ENCODE measurements at regions not wholly inside any gene's neighbourhood (a gene's known extent, or its start where the extent isn't known, plus 50 kb on each side); places are given as distances from the start of the nearest gene placed in this dataset.

GRCh38 chr2:74766780-74767179 lies 67.1 kb upstream of the HK2 start:
- 93% methylated on average over 3 of the region's 3 CpGs for WGBS (ENCODE audit: low lambda C conversion rate, missing lambda C conversion rate)
- no peaks in the 10 kb centered on the region for H3K27me3 ChIP-seq

GRCh38 chr2:74767618-74768017 lies 66.3 kb upstream of the HK2 start:
- DNase-seq (ENCODE audit: low spot score): no peak
- Histone ChIP-seq H3K9me3 (ENCODE audit: low read depth) (no peaks in the 10 kb centered on the region), H3K4me1 (ENCODE audit: insufficient read depth) (peaks cover 4% of the 10 kb centered on the region), H3K9me2 (replicated peaks; ENCODE audit: insufficient read depth) (no peaks in the 10 kb centered on the region), H3K36me3 (replicated peaks; ENCODE audit: insufficient read depth, low read depth) (no peaks in the 10 kb centered on the region), H3K27ac (no peak overlapping the region), H4K20me1 (ENCODE audit: insufficient read depth, poor library complexity, severe bottlenecking) (no peaks in the 10 kb centered on the region), H3K79me2 (no peaks in the 10 kb centered on the region), H3K4me3 (no peak overlapping the region), H3K4me2 (no peak overlapping the region), H3K27me3 (no peaks in the 10 kb centered on the region), H2AFZ (no peak overlapping the region)
- TF ChIP-seq EZH2phosphoT487 (IDR thresholded peaks at IDR 0.05; ENCODE audit: low read depth, severe bottlenecking, unreplicated experiment): no peak
- TF ChIP-seq, protein P1, sequence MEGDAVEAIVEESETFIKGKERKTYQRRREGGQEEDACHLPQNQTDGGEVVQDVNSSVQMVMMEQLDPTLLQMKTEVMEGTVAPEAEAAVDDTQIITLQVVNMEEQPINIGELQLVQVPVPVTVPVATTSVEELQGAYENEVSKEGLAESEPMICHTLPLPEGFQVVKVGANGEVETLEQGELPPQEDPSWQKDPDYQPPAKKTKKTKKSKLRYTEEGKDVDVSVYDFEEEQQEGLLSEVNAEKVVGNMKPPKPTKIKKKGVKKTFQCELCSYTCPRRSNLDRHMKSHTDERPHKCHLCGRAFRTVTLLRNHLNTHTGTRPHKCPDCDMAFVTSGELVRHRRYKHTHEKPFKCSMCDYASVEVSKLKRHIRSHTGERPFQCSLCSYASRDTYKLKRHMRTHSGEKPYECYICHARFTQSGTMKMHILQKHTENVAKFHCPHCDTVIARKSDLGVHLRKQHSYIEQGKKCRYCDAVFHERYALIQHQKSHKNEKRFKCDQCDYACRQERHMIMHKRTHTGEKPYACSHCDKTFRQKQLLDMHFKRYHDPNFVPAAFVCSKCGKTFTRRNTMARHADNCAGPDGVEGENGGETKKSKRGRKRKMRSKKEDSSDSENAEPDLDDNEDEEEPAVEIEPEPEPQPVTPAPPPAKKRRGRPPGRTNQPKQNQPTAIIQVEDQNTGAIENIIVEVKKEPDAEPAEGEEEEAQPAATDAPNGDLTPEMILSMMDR (IDR thresholded peaks at IDR 0.05; ENCODE audit: poor library complexity): no peak
- TF ChIP-seq EZH2 (IDR thresholded peaks at IDR 0.05; ENCODE audit: borderline replicate concordance): no peak
- 44% methylated on average over 2 of the region's 2 CpGs for WGBS (ENCODE audit: low lambda C conversion rate, missing lambda C conversion rate)

More at GRCh38 chr2:74766780-74767179, 67.1 kb upstream of the HK2 start:
- Histone ChIP-seq H3K27ac (no peak overlapping the region), H3K4me2 (no peak overlapping the region), H2AFZ (no peak overlapping the region), H3K4me1 (ENCODE audit: insufficient read depth) (peaks cover 4% of the 10 kb centered on the region), H3K79me2 (no peaks in the 10 kb centered on the region), H3K9me3 (ENCODE audit: low read depth) (no peaks in the 10 kb centered on the region), H3K9me2 (replicated peaks; ENCODE audit: insufficient read depth) (no peaks in the 10 kb centered on the region), H4K20me1 (ENCODE audit: insufficient read depth, poor library complexity, severe bottlenecking) (no peaks in the 10 kb centered on the region), H3K4me3 (no peak overlapping the region), H3K36me3 (replicated peaks; ENCODE audit: insufficient read depth, low read depth) (no peaks in the 10 kb centered on the region)
- DNase-seq (ENCODE audit: low spot score): no peak
- TF ChIP-seq, protein P1 (IDR thresholded peaks at IDR 0.05; ENCODE audit: poor library complexity): no peak
- TF ChIP-seq EZH2 (IDR thresholded peaks at IDR 0.05; ENCODE audit: borderline replicate concordance): no peak

DNA sequence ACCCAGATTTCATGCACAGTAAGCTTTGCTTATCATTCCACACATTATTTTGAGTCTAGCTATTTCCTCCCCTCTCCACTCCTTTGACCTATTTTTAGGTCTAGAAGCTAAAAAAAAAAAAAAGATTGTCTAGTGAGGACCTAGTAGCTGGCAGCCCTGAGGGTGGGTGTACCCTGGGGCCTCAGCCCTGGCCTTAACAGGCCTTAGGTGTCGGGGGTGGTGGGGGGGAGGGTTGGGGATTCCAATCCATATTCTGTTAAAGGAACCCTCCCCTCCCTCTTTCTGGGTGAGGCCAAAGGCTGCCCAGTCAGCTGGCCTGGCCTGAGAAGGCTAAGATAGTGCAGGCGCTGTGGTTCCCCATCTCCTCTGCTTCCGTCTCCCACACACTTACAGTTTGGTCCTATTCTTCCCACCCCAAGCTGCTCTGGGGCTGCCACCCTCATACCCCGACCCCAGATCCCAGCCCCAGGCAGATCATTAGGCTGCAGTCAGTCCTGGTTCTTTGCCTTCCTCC lies 65.5 kb upstream of the HK2 start:
- DNase-seq (ENCODE audit: low spot score): no peak
- Histone ChIP-seq H3K4me2 (no peak overlapping the region), H3K79me2 (no peaks in the 10 kb centered on the region), H3K36me3 (replicated peaks; ENCODE audit: insufficient read depth, low read depth) (no peaks in the 10 kb centered on the region), H4K20me1 (ENCODE audit: insufficient read depth, poor library complexity, severe bottlenecking) (no peaks in the 10 kb centered on the region), H3K9me2 (replicated peaks; ENCODE audit: insufficient read depth) (no peaks in the 10 kb centered on the region), H3K27ac (no peak overlapping the region), H3K9me3 (ENCODE audit: low read depth) (no peaks in the 10 kb centered on the region), H3K4me1 (ENCODE audit: insufficient read depth) (peaks cover 4% of the 10 kb centered on the region), H2AFZ (no peak overlapping the region), H3K27me3 (no peaks in the 10 kb centered on the region), H3K4me3 (no peak overlapping the region)
- WGBS (ENCODE audit: low lambda C conversion rate, missing lambda C conversion rate): 79% methylated on average over 4 of the region's 4 CpGs
- TF ChIP-seq EZH2phosphoT487 (IDR thresholded peaks at IDR 0.05; ENCODE audit: low read depth, severe bottlenecking, unreplicated experiment): no peak
- TF ChIP-seq EZH2 (IDR thresholded peaks at IDR 0.05; ENCODE audit: borderline replicate concordance): no peak
- TF ChIP-seq, protein P1 (IDR thresholded peaks at IDR 0.05; ENCODE audit: poor library complexity): no peak

- Histone ChIP-seq H3K27ac (no peak overlapping the region), H3K79me2 (no peaks in the 10 kb centered on the region), H3K4me2 (no peak overlapping the region), H3K9me2 (replicated peaks; ENCODE audit: insufficient read depth) (no peaks in the 10 kb centered on the region), H3K4me3 (no peak overlapping the region), H3K9me3 (ENCODE audit: low read depth) (peaks cover 3% of the 10 kb centered on the region), H3K4me1 (ENCODE audit: insufficient read depth) (no peaks in the 10 kb centered on the region), H2AFZ (no peak overlapping the region), H3K36me3 (replicated peaks; ENCODE audit: insufficient read depth, low read depth) (no peaks in the 10 kb centered on the region), H3K27me3 (no peaks in the 10 kb centered on the region), H4K20me1 (ENCODE audit: insufficient read depth, poor library complexity, severe bottlenecking) (no peaks in the 10 kb centered on the region)
- TF ChIP-seq, protein P1 (IDR thresholded peaks at IDR 0.05; ENCODE audit: poor library complexity): no peak
- TF ChIP-seq EZH2 (IDR thresholded peaks at IDR 0.05; ENCODE audit: borderline replicate concordance) (no peak), EZH2phosphoT487 (IDR thresholded peaks at IDR 0.05; ENCODE audit: low read depth, severe bottlenecking, unreplicated experiment) (no peak)
- DNase-seq (ENCODE audit: low spot score): no peak
Measured at GRCh38 chr2:74772046-74772445, 61.9 kb upstream of the HK2 start.
